Skeletal muscle satellite cell (primary cell): ENCODE measurements at regions not wholly inside any gene's neighbourhood (a gene's known extent, or its start where the extent isn't known, plus 50 kb on each side); places are given as distances from the start of the nearest gene placed in this dataset.
A peak's percentile ranks its signal among the peaks of the same experiment; 100 is the strongest.

ENCODE experiments used
- H3K27me3 ChIP-seq: 2 replicates; pipeline ENCODE4 v1.7.0; 2013; ENCODE audit warnings: low read length; ENCODE audit not compliant: control insufficient read depth, insufficient read depth
- H3K36me3 ChIP-seq: 2 replicates; pipeline ENCODE4 v1.7.0; 2013; ENCODE audit warnings: mild to moderate bottlenecking, control low read depth, low read length; ENCODE audit not compliant: insufficient read depth
- H3K4me1 ChIP-seq: 2 replicates; pipeline ENCODE4 v1.7.0; 2013; ENCODE audit warnings: low read length; ENCODE audit not compliant: control insufficient read depth, insufficient read depth
- H3K4me2 ChIP-seq: 2 replicates; pipeline ENCODE4 v1.7.0; 2013; ENCODE audit warnings: mild to moderate bottlenecking, low read length
- H3K4me3 ChIP-seq: 2 replicates; pipeline ENCODE4 v1.7.0; 2013; ENCODE audit warnings: low read length
- H3K9ac ChIP-seq: 2 replicates; pipeline ENCODE4 v1.7.0; 2013; ENCODE audit warnings: mild to moderate bottlenecking, low read depth, low read length, moderate library complexity
- H3K9me3 ChIP-seq: replicated peaks from 2 replicates; pipeline ENCODE4 v1.7.0; 2013; ENCODE audit warnings: mild to moderate bottlenecking, control low read depth, low read length

DNA sequence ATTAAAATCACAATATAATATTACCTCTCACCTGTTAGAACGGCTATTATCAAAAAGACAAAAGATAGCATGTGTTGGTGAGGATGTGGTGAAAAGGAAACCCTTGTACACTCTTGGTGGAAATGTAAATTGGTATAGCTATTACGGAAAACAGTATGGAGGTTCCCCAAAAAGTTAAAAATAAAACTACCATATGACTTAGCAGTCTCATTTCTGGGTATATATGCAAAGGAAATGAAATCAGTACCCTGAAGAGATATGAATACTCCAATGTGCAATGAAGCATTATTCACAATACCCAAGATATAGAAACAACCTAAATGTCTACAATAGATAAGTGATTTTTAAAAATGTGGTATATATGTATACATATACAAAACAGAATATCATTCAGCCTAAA is 199.9 kb downstream of the SNX18 start:
- no peak overlapping the region for H3K4me3 ChIP-seq
- H3K9me3 ChIP-seq: no peaks in the 10 kb centered on the region
- H3K4me1 ChIP-seq: peaks cover 20% of the 10 kb centered on the region
- H3K4me2 ChIP-seq: no peak overlapping the region
- no peaks in the 10 kb centered on the region for H3K27me3 ChIP-seq
- no peaks in the 10 kb centered on the region for H3K36me3 ChIP-seq
- H3K9ac ChIP-seq: no peak overlapping the region

DNA sequence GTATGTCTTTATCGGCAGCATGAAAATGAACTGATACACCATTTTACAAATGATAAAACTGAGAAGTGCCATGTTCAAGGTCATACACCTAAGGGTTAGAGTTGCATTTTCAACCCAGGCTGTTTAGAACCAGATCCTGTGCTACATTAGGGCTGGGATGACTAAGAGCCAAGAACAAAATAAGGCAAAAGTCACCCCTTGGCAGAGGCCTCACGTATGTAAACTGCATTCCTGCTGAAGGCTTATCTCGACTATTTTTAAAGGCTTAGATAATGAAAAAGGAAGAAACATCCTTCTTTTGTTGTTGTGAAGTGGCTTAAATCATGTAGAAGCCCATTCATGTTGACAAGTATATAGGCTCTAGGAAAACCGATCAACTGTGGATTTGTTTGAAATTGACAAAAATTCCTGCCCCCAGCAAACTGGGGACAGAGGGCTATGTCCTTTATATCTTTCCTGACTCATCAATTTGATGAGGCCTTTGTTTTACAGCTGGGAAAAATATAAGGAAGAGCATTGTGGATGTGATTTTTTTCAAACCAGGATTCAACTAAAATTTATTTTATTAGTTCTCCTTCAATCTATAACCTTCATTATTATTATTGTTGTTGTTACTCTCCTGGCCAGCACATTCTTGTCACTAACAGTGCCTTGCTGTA is 196.5 kb downstream of the SNX18 start:
- H3K4me2 ChIP-seq: no peak overlapping the region
- H3K9me3 ChIP-seq: no peaks in the 10 kb centered on the region
- no peaks in the 10 kb centered on the region for H3K36me3 ChIP-seq

DNA sequence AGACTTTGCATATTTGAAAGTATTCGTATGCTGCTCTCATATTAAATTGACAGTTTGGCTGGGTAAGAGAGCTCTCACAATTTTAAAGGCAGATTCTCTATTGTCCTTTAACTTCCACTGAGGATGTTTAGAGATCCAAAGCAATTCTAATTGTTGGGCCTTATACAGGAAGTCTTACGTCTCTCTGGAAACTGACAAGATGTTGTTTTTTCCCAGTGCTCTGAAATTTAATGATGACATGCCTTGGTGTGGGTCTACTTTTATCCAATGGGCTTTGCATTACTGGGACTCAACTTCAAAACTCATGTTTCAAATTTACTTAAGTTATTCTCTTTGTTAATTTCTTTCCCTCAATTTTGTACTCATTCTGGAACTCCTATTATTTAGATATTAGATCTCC is 191.5 kb downstream of the SNX18 start:
- H3K4me2 ChIP-seq: no peak overlapping the region
- no peaks in the 10 kb centered on the region for H3K9me3 ChIP-seq

More for the DNA sequence above, 196.5 kb downstream of the SNX18 start:
- Histone ChIP-seq H3K27me3 (no peaks in the 10 kb centered on the region), H3K4me1 (peaks cover under 1% of the 10 kb centered on the region), H3K4me3 (no peak overlapping the region), H3K9ac (no peak overlapping the region)

DNA sequence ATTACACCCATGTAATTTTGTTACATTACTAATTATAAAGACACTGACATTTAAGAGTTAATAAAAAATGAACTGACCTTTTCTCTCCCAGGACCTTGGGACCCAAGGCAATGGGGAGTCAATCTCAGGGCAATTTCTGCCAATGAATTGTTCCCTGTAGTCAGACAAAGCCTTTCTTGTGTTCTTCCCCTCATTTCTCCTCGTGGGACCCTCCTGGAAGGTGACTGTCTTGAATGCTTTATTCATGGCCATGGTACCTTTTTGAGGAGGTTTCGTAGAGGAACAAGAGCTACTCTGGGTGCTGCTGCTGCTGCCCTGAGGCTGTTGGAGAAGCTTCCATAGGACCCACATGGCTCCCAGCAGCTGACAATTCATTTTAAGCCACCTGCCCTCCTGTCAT is 190.3 kb downstream of the SNX18 start:
- H3K9me3 ChIP-seq: no peaks in the 10 kb centered on the region
- H3K9ac ChIP-seq: no peak overlapping the region
- H3K4me3 ChIP-seq: no peak overlapping the region
- H3K4me2 ChIP-seq: no peak overlapping the region
- no peaks in the 10 kb centered on the region for H3K36me3 ChIP-seq
- H3K4me1 ChIP-seq: peaks cover 10% of the 10 kb centered on the region
- H3K27me3 ChIP-seq: no peaks in the 10 kb centered on the region

More for the DNA sequence above, 191.5 kb downstream of the SNX18 start:
- Histone ChIP-seq H3K4me1 (no peaks in the 10 kb centered on the region), H3K4me3 (no peak overlapping the region), H3K36me3 (no peaks in the 10 kb centered on the region), H3K27me3 (no peaks in the 10 kb centered on the region), H3K9ac (no peak overlapping the region)

DNA sequence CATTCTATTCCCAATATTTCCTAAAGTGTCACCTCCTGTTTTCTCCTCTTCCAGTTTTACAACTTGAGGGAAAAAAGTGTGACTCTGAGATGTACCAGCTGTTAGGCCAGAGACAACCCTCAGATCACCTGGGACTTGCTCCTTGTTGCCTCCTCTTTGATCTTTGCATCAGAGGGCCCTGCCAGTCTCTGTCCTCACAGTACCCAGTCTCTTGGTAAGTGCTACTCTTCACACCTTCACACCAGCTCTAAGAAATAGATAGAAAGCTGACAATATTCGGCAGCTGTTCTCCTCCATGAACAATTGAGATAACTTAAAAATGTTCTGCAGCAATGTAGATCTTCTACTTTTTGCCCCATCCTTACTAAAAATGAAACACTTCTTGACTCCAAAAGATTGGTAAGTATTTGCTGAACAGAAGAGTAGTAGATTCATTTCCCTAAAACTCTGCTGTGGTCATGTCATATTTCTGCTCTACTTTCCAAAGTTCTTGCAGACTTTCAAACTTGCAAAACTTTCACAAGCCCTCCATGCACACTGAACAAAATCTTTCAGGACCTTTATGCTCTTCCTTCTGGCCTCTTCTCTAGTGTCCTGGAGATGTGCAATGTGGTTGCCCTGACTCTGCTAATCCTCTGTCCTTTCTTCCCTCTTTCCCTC is 188.6 kb downstream of the SNX18 start:
- H3K9me3 ChIP-seq: no peaks in the 10 kb centered on the region
- H3K9ac ChIP-seq: no peak overlapping the region
- H3K36me3 ChIP-seq: no peaks in the 10 kb centered on the region
- peaks cover 26% of the 10 kb centered on the region for H3K4me1 ChIP-seq
- H3K4me3 ChIP-seq: no peak overlapping the region
- no peaks in the 10 kb centered on the region for H3K27me3 ChIP-seq
- H3K4me2 ChIP-seq: no peak overlapping the region

DNA sequence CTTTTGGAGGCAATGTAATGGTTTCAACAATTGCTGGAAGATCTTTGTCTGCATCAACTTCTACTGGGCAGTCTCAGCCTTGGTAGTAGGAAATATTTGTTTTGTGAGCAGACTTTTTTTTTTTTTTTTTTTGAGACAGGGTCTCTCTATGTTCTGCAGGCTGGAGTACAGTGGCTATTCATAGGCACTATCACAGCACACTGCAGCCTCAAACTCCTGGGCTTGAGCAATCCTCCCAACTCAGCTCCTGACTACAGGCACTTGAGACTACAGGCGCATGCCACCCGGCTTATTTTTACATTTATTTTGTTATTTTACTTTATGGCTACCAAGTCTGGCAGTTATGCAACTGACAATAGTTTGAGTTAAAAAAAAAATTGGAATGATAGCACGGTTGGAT is 187.3 kb downstream of the SNX18 start:
- Histone ChIP-seq H3K9me3 (no peaks in the 10 kb centered on the region), H3K36me3 (no peaks in the 10 kb centered on the region)

DNA sequence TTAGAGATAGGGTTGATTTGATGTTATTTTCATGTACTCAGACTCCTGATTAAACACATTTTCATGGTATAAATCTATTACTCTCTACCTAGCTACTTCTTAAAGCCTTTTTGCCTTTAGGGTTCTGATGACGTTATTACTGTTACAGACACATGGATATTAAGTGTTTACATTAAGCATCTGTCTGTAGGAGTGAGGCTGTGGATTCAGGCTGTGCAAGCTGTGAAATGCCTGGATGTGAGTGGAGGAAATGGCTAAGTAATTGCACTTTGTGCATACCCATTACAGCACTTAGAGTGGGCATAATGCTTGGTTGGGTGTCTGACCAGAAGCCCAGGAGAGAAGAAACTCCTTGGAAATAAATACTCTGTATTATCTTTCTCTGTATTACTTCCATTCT is 186.8 kb downstream of the SNX18 start:
- Histone ChIP-seq H3K9ac (no peak overlapping the region), H3K36me3 (no peaks in the 10 kb centered on the region), H3K27me3 (no peaks in the 10 kb centered on the region), H3K4me2 (no peak overlapping the region), H3K4me1 (peaks cover 32% of the 10 kb centered on the region), H3K9me3 (no peaks in the 10 kb centered on the region), H3K4me3 (no peak overlapping the region)

More for the DNA sequence above, 187.3 kb downstream of the SNX18 start:
- Histone ChIP-seq H3K9ac (no peak overlapping the region), H3K4me2 (no peak overlapping the region), H3K4me3 (no peak overlapping the region), H3K4me1 (peaks cover 32% of the 10 kb centered on the region), H3K27me3 (no peaks in the 10 kb centered on the region)

DNA sequence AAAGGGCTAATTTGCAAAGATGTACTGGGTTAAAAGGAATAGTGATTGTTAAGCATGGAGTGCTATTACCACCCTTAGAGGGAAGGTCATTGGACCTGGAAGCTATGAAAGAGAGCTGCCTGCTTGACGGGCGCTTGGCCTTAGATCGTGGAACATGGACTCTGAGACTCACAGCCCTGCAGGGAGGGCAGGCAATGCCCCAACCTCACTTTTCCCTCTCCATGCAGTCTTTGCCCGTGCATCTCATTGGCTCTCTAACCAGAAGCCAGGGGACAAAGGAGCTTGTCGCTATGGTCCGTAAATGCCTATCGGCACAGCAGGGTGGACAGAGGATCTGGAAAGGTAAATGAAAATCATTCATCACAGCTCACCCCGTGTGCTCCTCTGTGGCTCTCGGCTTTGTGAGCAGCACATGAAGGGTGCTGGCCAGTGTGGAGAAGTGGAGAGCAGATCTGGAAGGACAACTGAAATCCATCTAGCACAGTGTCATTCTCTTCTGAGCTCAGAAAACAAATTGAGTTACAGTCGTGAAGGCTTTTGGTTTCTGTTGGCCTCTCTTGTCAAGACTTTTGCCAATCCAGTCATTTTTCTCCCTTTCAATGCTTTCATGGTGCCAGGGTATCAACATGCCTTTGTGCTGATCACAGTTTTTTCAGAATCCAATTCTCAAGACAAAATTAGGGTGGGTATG is 186.2 kb downstream of the SNX18 start:
- Histone ChIP-seq H3K4me3 (no peak overlapping the region), H3K9ac (peak overlapping the region; percentile 21), H3K4me1 (peaks cover 35% of the 10 kb centered on the region), H3K36me3 (no peaks in the 10 kb centered on the region), H3K9me3 (no peaks in the 10 kb centered on the region), H3K27me3 (no peaks in the 10 kb centered on the region), H3K4me2 (peak overlapping the region; percentile 26)

DNA sequence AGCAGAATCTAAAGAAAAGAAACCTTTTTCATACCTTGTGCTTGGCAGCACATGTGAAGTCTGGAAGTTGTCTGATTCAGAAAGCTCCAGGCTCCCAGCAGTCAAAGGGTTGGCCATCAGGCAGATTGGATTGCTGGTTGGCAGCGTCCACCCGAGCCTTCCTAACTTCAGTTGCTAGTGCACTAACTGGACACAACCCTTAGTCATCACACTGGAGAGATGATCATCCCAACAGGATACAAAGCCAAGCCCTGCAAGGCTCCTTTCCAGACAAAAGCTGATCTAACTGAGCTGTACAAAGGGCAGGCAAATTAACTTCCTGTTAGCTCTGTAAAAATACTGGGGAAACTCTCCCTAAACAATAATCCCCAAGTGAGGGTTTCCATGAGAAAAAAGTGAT is 185.6 kb downstream of the SNX18 start:
- Histone ChIP-seq H3K9me3 (no peaks in the 10 kb centered on the region), H3K4me3 (no peak overlapping the region), H3K4me2 (peak overlapping the region; percentile 26), H3K27me3 (no peaks in the 10 kb centered on the region), H3K4me1 (peaks cover 35% of the 10 kb centered on the region), H3K36me3 (no peaks in the 10 kb centered on the region), H3K9ac (peak overlapping the region; percentile 31)

DNA sequence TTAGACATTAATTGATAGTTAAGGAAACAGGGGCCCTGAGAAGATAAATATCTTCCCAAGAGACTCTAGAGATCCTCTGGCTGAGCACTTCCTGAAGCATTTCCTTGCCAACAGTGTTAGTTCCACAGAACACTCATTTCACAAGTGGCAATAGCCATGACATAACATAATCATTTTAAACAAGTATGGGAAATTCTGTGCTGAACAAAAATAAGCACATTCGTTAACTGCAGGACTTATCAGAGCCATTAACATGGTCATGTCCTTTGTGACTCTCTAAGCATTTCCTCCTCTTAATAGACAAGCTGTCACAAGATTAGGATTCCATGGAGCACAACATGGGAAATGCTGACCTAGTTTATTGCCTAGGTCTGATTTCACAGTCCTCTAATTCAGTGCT is 184.9 kb downstream of the SNX18 start:
- H3K4me3 ChIP-seq: no peak overlapping the region
- peak overlapping the region; percentile 14 for H3K4me2 ChIP-seq
- H3K4me1 ChIP-seq: peaks cover 35% of the 10 kb centered on the region
- H3K9ac ChIP-seq: peak overlapping the region; percentile 31
- no peaks in the 10 kb centered on the region for H3K9me3 ChIP-seq
- H3K27me3 ChIP-seq: no peaks in the 10 kb centered on the region
- H3K36me3 ChIP-seq: no peaks in the 10 kb centered on the region

DNA sequence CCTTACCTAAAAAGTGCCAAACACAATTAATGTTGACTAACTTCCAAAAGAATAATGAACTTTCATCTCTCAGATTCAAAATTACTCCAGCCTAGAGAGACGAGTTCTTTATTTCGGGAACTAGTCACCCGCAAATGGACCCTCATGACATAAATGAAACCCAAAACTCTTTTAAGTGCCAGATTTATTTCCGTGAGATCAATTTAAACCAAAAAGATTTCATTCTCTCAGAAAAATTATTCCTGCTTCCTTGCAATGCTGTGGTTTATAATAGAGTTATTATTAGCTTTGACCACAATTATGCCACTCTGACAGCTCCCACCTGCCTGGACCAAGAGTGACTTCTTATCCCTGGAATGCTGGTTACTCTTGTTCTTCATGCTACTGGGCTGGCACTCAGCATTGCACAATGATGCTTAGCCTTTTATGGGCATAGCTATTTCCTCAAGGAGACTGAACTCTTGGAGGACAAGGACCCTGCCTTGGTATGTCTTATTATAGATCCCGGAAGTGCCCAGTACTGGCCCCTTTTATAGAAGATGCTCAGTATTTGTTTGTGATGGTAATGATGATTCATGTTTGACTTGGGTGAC is 183.5 kb downstream of the SNX18 start:
- Histone ChIP-seq H3K4me3 (no peak overlapping the region), H3K9ac (peak overlapping the region; percentile 80), H3K9me3 (no peaks in the 10 kb centered on the region), H3K4me2 (peak overlapping the region; percentile 62), H3K36me3 (no peaks in the 10 kb centered on the region), H3K4me1 (peaks cover 35% of the 10 kb centered on the region), H3K27me3 (no peaks in the 10 kb centered on the region)
